ENCODE measurements at regions not wholly inside any gene's neighbourhood (a gene's known extent, or its start where the extent isn't known, plus 50 kb on each side); places are given as distances from the start of the nearest gene placed in this dataset.

DNA sequence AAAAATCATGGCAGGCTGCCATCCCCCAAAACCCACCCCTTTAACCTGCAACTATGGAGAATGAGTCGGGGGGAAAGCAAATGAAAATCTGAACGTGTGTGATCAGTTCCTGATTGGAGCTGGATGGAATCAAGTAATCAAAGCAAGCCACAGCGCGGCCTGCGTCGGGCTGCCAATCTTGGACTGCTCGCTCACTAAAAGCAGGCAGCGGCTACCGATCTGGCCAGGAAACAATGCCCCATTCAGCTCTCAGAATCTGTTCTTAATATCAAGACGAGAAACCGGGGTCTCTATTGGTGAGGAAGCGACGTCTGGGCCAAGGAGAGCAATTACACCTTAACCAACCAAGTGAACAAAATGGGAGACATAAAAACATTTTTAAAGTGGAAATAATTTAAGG is 472.2 kb downstream of the SOX6 start:
- ChIA-PET POLR2A (interaction anchor here (0.8 kb wide), 1 partner anchor 13 kb away, joined by 10 read pairs; no protein-coding TSS in a partner anchor), CTCF (ENCODE audit: low intra/inter-chr PET ratio) (no interaction called here)
- H4K20me1 ChIP-seq (replicated peaks; ENCODE audit: control insufficient read depth, insufficient read depth, low read length) = no peaks in the 10 kb centered on the region
- no peak overlapping the region for H3K27ac ChIP-seq (ENCODE audit: extremely low read depth, low read depth, low read length)
- H3K79me2 ChIP-seq (ENCODE audit: control insufficient read depth, insufficient read depth, low read length) = no peaks in the 10 kb centered on the region
- no peak for ATAC-seq
- WGBS (ENCODE audit: insufficient coverage, low coverage, missing lambda C conversion rate) = 84% methylated on average over 11 of the region's 13 CpGs
- in situ Hi-C loops (cut with MboI) = no loop called here
- H3K9me1 ChIP-seq (ENCODE audit: control insufficient read depth, insufficient read depth, low read length) = no peaks in the 10 kb centered on the region
- TF ChIP-seq DPF2 (IDR thresholded peaks at IDR 0.05) (no peak), NR2F6 (CRISPR knock-in tag; IDR thresholded peaks at IDR 0.05) (no peak), DDX20 (tag; IDR thresholded peaks at IDR 0.05; ENCODE audit: low read depth) (no peak), NRF1 (conservative IDR thresholded peaks at IDR 0.05 in 1 of 2, IDR thresholded peaks at IDR 0.05 in 1 of 2) (no peak), MNT (conservative IDR thresholded peaks at IDR 0.05) (no peak), SPI1 (IDR thresholded peaks at IDR 0.05; ENCODE audit: borderline replicate concordance, low read depth, low read length) (no peak), E2F5 (CRISPR knock-in tag; IDR thresholded peaks at IDR 0.05) (no peak), MBD2 (IDR thresholded peaks at IDR 0.05; ENCODE audit: borderline replicate concordance, low read depth) (no peak), ZNF347 (CRISPR knock-in tag; IDR thresholded peaks at IDR 0.05; ENCODE audit: low read depth) (no peak), PTRF (tag; IDR thresholded peaks at IDR 0.05) (no peak), ZBTB8A (IDR thresholded peaks at IDR 0.05; ENCODE audit: partially characterized antibody) (no peak), ZKSCAN8 (CRISPR knock-in tag; IDR thresholded peaks at IDR 0.05) (no peak), PHTF2 (CRISPR knock-in tag; IDR thresholded peaks at IDR 0.05) (no peak), GABPB1 (CRISPR knock-in tag; IDR thresholded peaks at IDR 0.05) (no peak)
- TF ChIP-seq, protein P1, sequence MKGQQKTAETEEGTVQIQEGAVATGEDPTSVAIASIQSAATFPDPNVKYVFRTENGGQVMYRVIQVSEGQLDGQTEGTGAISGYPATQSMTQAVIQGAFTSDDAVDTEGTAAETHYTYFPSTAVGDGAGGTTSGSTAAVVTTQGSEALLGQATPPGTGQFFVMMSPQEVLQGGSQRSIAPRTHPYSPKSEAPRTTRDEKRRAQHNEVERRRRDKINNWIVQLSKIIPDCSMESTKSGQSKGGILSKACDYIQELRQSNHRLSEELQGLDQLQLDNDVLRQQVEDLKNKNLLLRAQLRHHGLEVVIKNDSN (CRISPR knock-in tag; IDR thresholded peaks at IDR 0.05) = no peak
- TF ChIP-seq, protein P2, sequence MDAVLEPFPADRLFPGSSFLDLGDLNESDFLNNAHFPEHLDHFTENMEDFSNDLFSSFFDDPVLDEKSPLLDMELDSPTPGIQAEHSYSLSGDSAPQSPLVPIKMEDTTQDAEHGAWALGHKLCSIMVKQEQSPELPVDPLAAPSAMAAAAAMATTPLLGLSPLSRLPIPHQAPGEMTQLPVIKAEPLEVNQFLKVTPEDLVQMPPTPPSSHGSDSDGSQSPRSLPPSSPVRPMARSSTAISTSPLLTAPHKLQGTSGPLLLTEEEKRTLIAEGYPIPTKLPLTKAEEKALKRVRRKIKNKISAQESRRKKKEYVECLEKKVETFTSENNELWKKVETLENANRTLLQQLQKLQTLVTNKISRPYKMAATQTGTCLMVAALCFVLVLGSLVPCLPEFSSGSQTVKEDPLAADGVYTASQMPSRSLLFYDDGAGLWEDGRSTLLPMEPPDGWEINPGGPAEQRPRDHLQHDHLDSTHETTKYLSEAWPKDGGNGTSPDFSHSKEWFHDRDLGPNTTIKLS (IDR thresholded peaks at IDR 0.05; ENCODE audit: borderline replicate concordance, low read depth) = no peak
- intact Hi-C loops (cut with micrococcal nuclease) = no loop called here
- DNase-seq (ENCODE audit: extremely low read depth in 1 of 4, low spot score in 3 of 4) = no peak
- 0 out of 4 replicates have a peak overlapping the region, but pooled peaks of 1 of the 2 experiments have one; percentile 63 for H3K9ac ChIP-seq (ENCODE audit: insufficient read depth in 1 of 2, low read depth in 2 of 2, low read length in 2 of 2)
- H3K9me3 ChIP-seq (replicated peaks; ENCODE audit: control insufficient read depth, insufficient read depth, low read depth, low read length) = no peaks in the 10 kb centered on the region
- H3K4me2 ChIP-seq (ENCODE audit: insufficient read depth, low read length) = no peak overlapping the region
- H3K4me1 ChIP-seq (replicated peaks in 1 of 2; ENCODE audit: control insufficient read depth in 2 of 2, insufficient read depth in 2 of 2, low read length in 2 of 2) = peaks cover 3 to 19% of the 10 kb centered on the region in 2 experiments; a peak in 3 of 5 replicates
- 0 out of 5 replicates have a peak, but pooled peaks cover 0 to 5% of the 10 kb centered on the region in 2 experiments for H3K27me3 ChIP-seq (ENCODE audit: control insufficient read depth in 2 of 2, insufficient read depth in 2 of 2, low read length in 2 of 2)
- no peak overlapping the region for H3K4me3 ChIP-seq
- FAIRE-seq = no peak
- no peaks in the 10 kb centered on the region for H3K36me3 ChIP-seq (ENCODE audit: control insufficient read depth, insufficient read depth, low read length)
- BruUV-seq (replicated peaks) = no TSS peak
- peak overlapping the region; percentile 40; the same call in 1 of the 2 replicates for H2AFZ ChIP-seq (ENCODE audit: low read depth, low read length)
